H9 (cell line): ENCODE measurements at regions not wholly inside any gene's neighbourhood (a gene's known extent, or its start where the extent isn't known, plus 50 kb on each side); places are given as distances from the start of the nearest gene placed in this dataset.
"Not testable (repeated sequence)": the region's sequence is repeated elsewhere in the genome, so short reads cannot be mapped to it uniquely, and the experiment has no call there.

Experiments
- DNase-seq: peaks from one replicate; pipeline ENCODE4 v3.0.0-alpha.2; 2017
- H2AFZ ChIP-seq: one replicate; pipeline ENCODE4 v1.6.1; 2013; ENCODE audit warnings: mild to moderate bottlenecking, low read length, control low read depth, moderate library complexity
- H2AK5ac ChIP-seq: 2 replicates; pipeline ENCODE4 v1.6.1; 2013; ENCODE audit warnings: low read length, control low read depth, mixed read lengths; ENCODE audit not compliant: insufficient read length
- H2BK120ac ChIP-seq: one replicate; pipeline ENCODE4 v1.6.1; 2013; ENCODE audit warnings: low read depth, mild to moderate bottlenecking, low read length, control low read depth, inconsistent platforms; ENCODE audit not compliant: poor library complexity, severe bottlenecking
- H2BK12ac ChIP-seq: 2 replicates; pipeline ENCODE4 v1.6.1; 2013; ENCODE audit warnings: low read length, control low read depth, mixed read lengths, low read depth; ENCODE audit not compliant: insufficient read length
- H2BK15ac ChIP-seq: 2 replicates; pipeline ENCODE4 v1.6.1; 2013; ENCODE audit warnings: low read depth, low read length, control low read depth
- H2BK20ac ChIP-seq: one replicate; pipeline ENCODE4 v1.6.1; 2013; ENCODE audit warnings: low read depth, mild to moderate bottlenecking, low read length, control low read depth, inconsistent platforms; ENCODE audit not compliant: poor library complexity, severe bottlenecking
- H2BK5ac ChIP-seq: 2 replicates; pipeline ENCODE4 v1.6.1; 2013; ENCODE audit warnings: low read length, control low read depth, mixed read lengths; ENCODE audit not compliant: insufficient read length
- H3K14ac ChIP-seq: 2 replicates; pipeline ENCODE4 v1.6.1; 2013; ENCODE audit warnings: low read length, control low read depth; ENCODE audit not compliant: insufficient read depth
- H3K18ac ChIP-seq: 2 replicates; pipeline ENCODE4 v1.6.1; 2013; ENCODE audit warnings: low read depth, mild to moderate bottlenecking, mixed read lengths, low read length, control low read depth; ENCODE audit not compliant: insufficient read length
- H3K23ac ChIP-seq: 2 replicates; pipeline ENCODE4 v1.6.1; 2013; ENCODE audit warnings: low read length, control low read depth, mixed read lengths, low read depth; ENCODE audit not compliant: insufficient read length
- H3K23me2 ChIP-seq: 2 replicates; pipeline ENCODE4 v1.6.1; 2013; ENCODE audit warnings: low read depth, mild to moderate bottlenecking, mixed read lengths, low read length, control low read depth; ENCODE audit not compliant: insufficient read length, poor library complexity, severe bottlenecking
- H3K27ac ChIP-seq: 2 replicates; pipeline ENCODE4 v1.5.1; 2013; ENCODE audit warnings: low read length, control low read depth, mixed read lengths, low read depth; ENCODE audit not compliant: insufficient read length
- H3K27me3 ChIP-seq: 2 replicates; pipeline ENCODE4 v1.6.1; 2013; ENCODE audit warnings: low read length, control low read depth, inconsistent platforms; ENCODE audit not compliant: insufficient read depth
- H3K4ac ChIP-seq: 2 replicates; pipeline ENCODE4 v1.6.1; 2013; ENCODE audit warnings: low read depth, mild to moderate bottlenecking, control low read depth, inconsistent platforms, low read length, moderate library complexity
- H3K4me1 ChIP-seq: 2 replicates; pipeline ENCODE4 v1.6.1; 2013; ENCODE audit warnings: low read length, control low read depth, inconsistent platforms; ENCODE audit not compliant: insufficient read depth
- H3K4me2 ChIP-seq: 2 replicates; pipeline ENCODE4 v1.6.1; 2013; ENCODE audit warnings: low read length, control low read depth, mixed read lengths; ENCODE audit not compliant: insufficient read length, insufficient read depth
- H3K56ac ChIP-seq: 2 replicates; pipeline ENCODE4 v1.6.1; 2013; ENCODE audit warnings: low read depth, mild to moderate bottlenecking, mixed read lengths, low read length, control low read depth; ENCODE audit not compliant: insufficient read length
- H3K79me1 ChIP-seq: 2 replicates; pipeline ENCODE4 v1.6.1; 2013; ENCODE audit warnings: low read depth, mild to moderate bottlenecking, moderate library complexity, low read length, control low read depth, inconsistent platforms; ENCODE audit not compliant: insufficient read depth, poor library complexity, severe bottlenecking
- H3K79me2 ChIP-seq: 2 replicates; pipeline ENCODE4 v1.6.1; 2013; ENCODE audit warnings: low read length, control low read depth, inconsistent platforms; ENCODE audit not compliant: insufficient read depth
- H3K9ac ChIP-seq: 2 replicates; pipeline ENCODE4 v1.6.1; 2013; ENCODE audit warnings: low read length, control low read depth, mixed read lengths; ENCODE audit not compliant: insufficient read length; ENCODE audit errors: extremely low read depth
- H3K9me3 ChIP-seq: one replicate; pipeline ENCODE4 v1.6.1; 2013; ENCODE audit warnings: low read depth, low read length, inconsistent platforms; ENCODE audit not compliant: control insufficient read depth
- H3T11ph ChIP-seq: one replicate; pipeline ENCODE4 v1.6.1; 2013; ENCODE audit warnings: mild to moderate bottlenecking, low read length, control low read depth, inconsistent platforms
- H4K20me1 ChIP-seq: one replicate; pipeline ENCODE4 v1.6.1; 2013; ENCODE audit not compliant: control insufficient read depth, insufficient read length, insufficient read depth
- H4K5ac ChIP-seq: 2 replicates; pipeline ENCODE4 v1.6.1; 2013; ENCODE audit warnings: low read depth, mild to moderate bottlenecking, mixed read lengths, low read length, control low read depth; ENCODE audit not compliant: insufficient read length
- H4K8ac ChIP-seq: replicated peaks from 2 replicates; pipeline ENCODE4 v1.6.1; 2013; ENCODE audit warnings: low read length, control low read depth, mixed read lengths, low read depth; ENCODE audit not compliant: insufficient read length
- H4K91ac ChIP-seq: 2 replicates; pipeline ENCODE4 v1.6.1; 2013; ENCODE audit warnings: low read depth, mild to moderate bottlenecking, moderate library complexity, mixed read lengths, low read length, control low read depth; ENCODE audit not compliant: insufficient read length
- H3K27ac Mint-ChIP-seq, 3 experiments: 2 replicates in 2 of 3; 3 replicates in 1 of 3; pipeline ENCODE4 v1.8.0; 2020 to 2021; ENCODE audit warnings: mixed read lengths in 3 of 3, mild to moderate bottlenecking in 1 of 3, moderate library complexity in 1 of 3
- H3K27me3 Mint-ChIP-seq: 2 replicates; pipeline ENCODE4 v1.8.0; 2021; ENCODE audit warnings: low read depth, mild to moderate bottlenecking, moderate library complexity, mixed read lengths
- H3K36me3 Mint-ChIP-seq, 3 experiments: 2 replicates in 2 of 3; 3 replicates in 1 of 3; pipeline ENCODE4 v1.8.0; 2020 to 2021; ENCODE audit warnings: low read depth in 3 of 3, mixed read lengths in 3 of 3; ENCODE audit not compliant: insufficient read depth in 1 of 3
- H3K4me1 Mint-ChIP-seq, 2 experiments: 2 replicates each; pipeline ENCODE4 v1.8.0; 2020; ENCODE audit warnings: mixed read lengths in 2 of 2
- H3K4me3 Mint-ChIP-seq, 2 experiments: 2 replicates in 1 of 2; 3 replicates in 1 of 2; pipeline ENCODE4 v1.8.0; 2020 to 2021; ENCODE audit warnings: mild to moderate bottlenecking in 2 of 2, mixed read lengths in 2 of 2, moderate library complexity in 1 of 2
- H3K9me3 Mint-ChIP-seq, 2 experiments: 2 replicates in 1 of 2; 3 replicates in 1 of 2; pipeline ENCODE4 v1.8.0; 2020; ENCODE audit warnings: mild to moderate bottlenecking in 2 of 2, mixed read lengths in 2 of 2, moderate library complexity in 1 of 2
- WGBS: extraction: QIAGEN DNeasy Blood & Tissue Kit; methylation state at CpG from one replicate; pipeline ENCODE4 v1.1.7; 2013; ENCODE audit warnings: missing lambda C conversion rate, low lambda C conversion rate, mixed read lengths; ENCODE audit not compliant: insufficient read length; ENCODE audit errors: extremely low coverage; 5-methylcytosine and 5-hydroxymethylcytosine counted together

DNA sequence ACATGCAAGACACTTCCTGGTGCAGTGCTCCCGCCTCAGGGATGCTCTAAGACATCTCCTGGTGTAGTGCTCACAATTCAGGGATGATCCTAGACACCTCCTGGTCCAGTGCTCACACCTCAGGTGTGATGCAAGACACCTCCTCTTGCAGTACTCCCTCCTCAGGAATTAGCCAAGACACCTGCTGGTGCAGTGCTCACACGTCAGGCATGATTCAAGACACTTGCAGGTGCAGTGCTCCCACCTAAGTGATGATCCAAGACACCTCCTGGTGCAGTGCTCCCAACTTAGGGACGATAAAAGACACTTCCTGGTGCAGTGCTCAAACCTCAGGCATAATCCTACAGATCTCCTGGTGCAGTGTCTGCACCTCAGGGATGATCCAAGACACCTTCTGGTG, 117.0 kb downstream of the ASB1 start:
- not testable (repeated sequence) for H3K23ac ChIP-seq, H2BK5ac ChIP-seq, H3K4me3 Mint-ChIP-seq, H3T11ph ChIP-seq, DNase-seq, H2BK20ac ChIP-seq, H3K56ac ChIP-seq, H4K91ac ChIP-seq, H3K14ac ChIP-seq, H2BK12ac ChIP-seq, H3K79me2 ChIP-seq, H3K23me2 ChIP-seq, H3K18ac ChIP-seq, H3K27ac Mint-ChIP-seq, H2AK5ac ChIP-seq, H2BK120ac ChIP-seq, H3K9me3 ChIP-seq, H3K27ac ChIP-seq, H4K8ac ChIP-seq, H2AFZ ChIP-seq, H4K20me1 ChIP-seq, H4K5ac ChIP-seq, H3K79me1 ChIP-seq, H3K27me3 ChIP-seq, H3K4me2 ChIP-seq, H3K9ac ChIP-seq, H2BK15ac ChIP-seq, H3K4ac ChIP-seq, H3K4me1 ChIP-seq, H3K4me1 Mint-ChIP-seq
- Mint-ChIP-seq H3K36me3 (peaks cover 18 to 21% (median 18%) of the 10 kb centered on the region in 3 experiments), H3K27me3 (peaks cover 66% of the 10 kb centered on the region), H3K9me3 (peaks cover 77 to 83% of the 10 kb centered on the region in 2 experiments)
- no CpG with 5 or more reads among the region's 3 CpGs for WGBS
